WTC11 (cell line): ENCODE measurements at regions not wholly inside any gene's neighbourhood (a gene's known extent, or its start where the extent isn't known, plus 50 kb on each side); places are given as distances from the start of the nearest gene placed in this dataset.

Experiments used
- ZNF416 ChIP-seq: fragments of 250-450 bp; sonication (Bioruptor Pico); IDR thresholded peaks from 2 replicates; pipeline ENCODE4 v1.9.0; 2021; ENCODE audit warnings: mild to moderate bottlenecking, inconsistent platforms
- TF ChIP-seq, protein P1 (sequence below): fragments of 200-600 bp; IDR thresholded peaks from 2 replicates; pipeline ENCODE4 v1.8.0; 2022; ENCODE audit warnings: antibody characterized with exemption
- TF ChIP-seq, protein P2 (sequence below): sonication (generic); formaldehyde crosslinking; IDR thresholded peaks from 2 replicates; pipeline ENCODE4 v1.8.0; 2022; ENCODE audit warnings: mild to moderate bottlenecking, missing genetic modification reagents

DNA sequence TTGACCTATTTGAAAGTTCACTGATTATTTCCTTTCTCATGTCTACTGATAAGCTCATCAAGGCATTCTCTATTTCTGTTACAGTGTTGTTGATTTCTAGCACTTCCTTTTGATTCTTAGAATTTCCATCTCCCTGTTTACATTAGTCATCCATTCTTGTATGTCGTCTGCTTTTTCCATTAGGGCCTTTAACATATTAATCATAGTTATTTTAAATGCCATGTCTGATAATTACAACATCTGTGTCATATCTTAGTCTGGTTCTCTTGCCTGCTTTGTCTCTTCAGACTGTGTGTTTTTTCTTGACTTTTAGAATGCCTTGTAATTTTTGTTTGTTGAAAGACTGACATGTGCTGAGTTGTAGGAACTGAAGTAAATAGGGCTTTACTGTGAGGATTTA lies 602.1 kb downstream of the SOX6 start:
- no peak for TF ChIP-seq ZNF416 (CRISPR knock-in tag)
- TF ChIP-seq, protein P1, sequence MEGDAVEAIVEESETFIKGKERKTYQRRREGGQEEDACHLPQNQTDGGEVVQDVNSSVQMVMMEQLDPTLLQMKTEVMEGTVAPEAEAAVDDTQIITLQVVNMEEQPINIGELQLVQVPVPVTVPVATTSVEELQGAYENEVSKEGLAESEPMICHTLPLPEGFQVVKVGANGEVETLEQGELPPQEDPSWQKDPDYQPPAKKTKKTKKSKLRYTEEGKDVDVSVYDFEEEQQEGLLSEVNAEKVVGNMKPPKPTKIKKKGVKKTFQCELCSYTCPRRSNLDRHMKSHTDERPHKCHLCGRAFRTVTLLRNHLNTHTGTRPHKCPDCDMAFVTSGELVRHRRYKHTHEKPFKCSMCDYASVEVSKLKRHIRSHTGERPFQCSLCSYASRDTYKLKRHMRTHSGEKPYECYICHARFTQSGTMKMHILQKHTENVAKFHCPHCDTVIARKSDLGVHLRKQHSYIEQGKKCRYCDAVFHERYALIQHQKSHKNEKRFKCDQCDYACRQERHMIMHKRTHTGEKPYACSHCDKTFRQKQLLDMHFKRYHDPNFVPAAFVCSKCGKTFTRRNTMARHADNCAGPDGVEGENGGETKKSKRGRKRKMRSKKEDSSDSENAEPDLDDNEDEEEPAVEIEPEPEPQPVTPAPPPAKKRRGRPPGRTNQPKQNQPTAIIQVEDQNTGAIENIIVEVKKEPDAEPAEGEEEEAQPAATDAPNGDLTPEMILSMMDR = no peak
- TF ChIP-seq, protein P2, sequence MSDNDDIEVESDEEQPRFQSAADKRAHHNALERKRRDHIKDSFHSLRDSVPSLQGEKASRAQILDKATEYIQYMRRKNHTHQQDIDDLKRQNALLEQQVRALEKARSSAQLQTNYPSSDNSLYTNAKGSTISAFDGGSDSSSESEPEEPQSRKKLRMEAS (CRISPR knock-in tag) = no peak
